Renal cortex interstitium (tissue), 11 donors: ENCODE measurements at regions not wholly inside any gene's neighbourhood (a gene's known extent, or its start where the extent isn't known, plus 50 kb on each side); places are given as distances from the start of the nearest gene placed in this dataset.
"Not testable (repeated sequence)": the region's sequence is repeated elsewhere in the genome, so short reads cannot be mapped to it uniquely, and the experiment has no call there.

Source experiments
- DNase-seq, 11 donors: peaks; one replicate each; pipeline ENCODE4 v3.0.0-alpha.2; 2013; ENCODE audit warnings: low read depth in 9 of 11, low spot score in 4 of 11; ENCODE audit errors: extremely low read depth in 1 of 11

- not testable (repeated sequence) for DNase-seq
Observed at GRCh38 chr3:195999176-195999575, 82.7 kb downstream of the TFRC start.

- DNase-seq, result not testable (repeated sequence)
Observed at GRCh38 chr3:195996314-195996713, 85.6 kb downstream of the TFRC start.

GRCh38 chr3:195994343-195994742, 86.0 kb upstream of the TNK2 start:
- not testable (repeated sequence) for DNase-seq

GRCh38 chr3:195993671-195994070, 85.3 kb upstream of the TNK2 start:
- DNase-seq, result not testable (repeated sequence)

GRCh38 chr3:195992956-195993595, 84.7 kb upstream of the TNK2 start:
- DNase-seq, result not testable (repeated sequence)

GRCh38 chr3:195991986-195992385, 83.6 kb upstream of the TNK2 start:
- DNase-seq, result not testable (repeated sequence)

GRCh38 chr3:195991243-195991642, 82.9 kb upstream of the TNK2 start:
- not testable (repeated sequence) for DNase-seq

- DNase-seq, result not testable (repeated sequence)
Observed at GRCh38 chr3:195990841-195991174, 82.5 kb upstream of the TNK2 start.

GRCh38 chr3:195989921-195990840, 81.8 kb upstream of the TNK2 start:
- peak; percentile 59 to 90 (median 81) for DNase-seq

- DNase-seq, result peak in 1 of 11 donors; percentile 7
Observed at GRCh38 chr3:195989197-195989920, 81.0 kb upstream of the TNK2 start.

- not testable (repeated sequence) for DNase-seq
Observed at GRCh38 chr3:195988764-195989163, 80.4 kb upstream of the TNK2 start.

- not testable (repeated sequence) for DNase-seq
Observed at GRCh38 chr3:195987001-195987400, 78.7 kb upstream of the TNK2 start.

GRCh38 chr3:195986576-195986975, 78.2 kb upstream of the TNK2 start:
- DNase-seq, result not testable (repeated sequence)

- not testable (repeated sequence) for DNase-seq
Observed at GRCh38 chr3:195985348-195985920, 77.1 kb upstream of the TNK2 start.

- DNase-seq, result not testable (repeated sequence)
Observed at GRCh38 chr3:195984392-195985030, 76.2 kb upstream of the TNK2 start.

- DNase-seq, result not testable (repeated sequence)
Observed at GRCh38 chr3:195983880-195984279, 75.5 kb upstream of the TNK2 start.

- not testable (repeated sequence) for DNase-seq
Observed at GRCh38 chr3:195982754-195983153, 74.4 kb upstream of the TNK2 start.

- not testable (repeated sequence) for DNase-seq
Observed at GRCh38 chr3:195981778-195982177, 73.4 kb upstream of the TNK2 start.

- DNase-seq, result not testable (repeated sequence)
Observed at GRCh38 chr3:195979877-195980276, 71.5 kb upstream of the TNK2 start.
